Smooth muscle cell of the brain vasculature (primary cell): ENCODE measurements at regions not wholly inside any gene's neighbourhood (a gene's known extent, or its start where the extent isn't known, plus 50 kb on each side); places are given as distances from the start of the nearest gene placed in this dataset.
"Not testable (repeated sequence)": the region's sequence is repeated elsewhere in the genome, so short reads cannot be mapped to it uniquely, and the experiment has no call there.

Experiments
- DNase-seq: peaks from one replicate; pipeline ENCODE4 v3.0.0-alpha.2; 2012; ENCODE audit warnings: low read depth, low spot score

- no peak for DNase-seq
Observed at GRCh38 chr18:22566703-22567420, 149.1 kb upstream of the CTAGE1 start.

DNA sequence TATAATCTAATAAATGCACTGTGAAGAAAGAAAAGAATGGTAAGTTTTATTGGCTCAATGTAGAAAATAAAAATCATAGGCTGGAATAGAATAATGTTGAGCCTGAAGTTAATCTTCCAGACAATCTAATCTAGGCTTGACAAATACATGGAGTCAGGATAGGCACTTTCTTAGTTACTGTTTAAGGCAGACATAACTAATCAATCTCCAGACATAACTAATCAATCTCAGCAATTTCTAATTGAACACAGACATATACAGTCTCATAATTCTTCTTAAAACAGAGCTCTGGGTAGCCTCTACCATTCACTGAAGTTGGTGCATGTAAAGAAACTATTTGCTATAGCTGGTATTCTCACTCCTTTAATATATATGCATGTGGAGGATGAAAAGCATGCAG, 150.1 kb upstream of the CTAGE1 start:
- DNase-seq: no peak

GRCh38 chr18:22570492-22570891, 152.8 kb upstream of the CTAGE1 start:
- no peak for DNase-seq

GRCh38 chr18:22572341-22572740, 154.6 kb upstream of the CTAGE1 start:
- no peak for DNase-seq

DNA sequence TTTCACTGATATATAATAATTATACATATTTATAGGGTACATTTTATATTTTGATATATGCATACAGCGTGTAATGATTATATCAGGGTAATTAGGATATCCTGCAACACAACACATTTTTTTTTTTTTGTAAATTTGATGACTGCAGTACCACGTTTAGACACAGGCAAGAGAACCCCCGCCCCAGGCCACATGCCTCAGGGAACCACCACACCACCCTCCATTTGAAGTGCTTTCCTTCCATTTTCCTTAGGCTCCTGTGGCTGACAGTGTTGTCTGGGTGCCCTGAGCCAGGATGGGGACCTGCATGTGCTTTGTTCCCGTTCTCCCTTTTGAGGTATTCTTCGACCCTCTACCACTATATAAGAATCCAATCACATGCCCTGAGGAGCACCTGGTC, 161.6 kb upstream of the CTAGE1 start:
- DNase-seq: no peak

DNA sequence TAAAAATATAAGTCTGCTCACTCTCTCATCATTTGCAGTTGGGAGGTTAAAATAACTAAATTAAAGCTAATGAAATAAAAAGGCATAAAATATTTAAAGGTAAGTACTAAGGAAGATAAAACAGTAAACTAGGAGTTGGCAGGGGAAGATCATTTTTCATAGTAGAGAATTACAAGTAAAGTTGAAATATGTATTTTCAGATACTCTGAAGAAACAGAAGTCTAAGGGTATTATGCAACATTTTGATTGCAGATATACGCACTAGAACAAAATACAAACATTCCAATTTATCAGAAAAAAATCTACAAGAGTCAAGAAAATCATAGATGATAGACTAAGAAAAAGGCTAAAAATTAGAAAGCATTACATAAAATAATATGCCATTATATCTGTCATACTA, 167.6 kb upstream of the CTAGE1 start:
- no peak for DNase-seq

DNA sequence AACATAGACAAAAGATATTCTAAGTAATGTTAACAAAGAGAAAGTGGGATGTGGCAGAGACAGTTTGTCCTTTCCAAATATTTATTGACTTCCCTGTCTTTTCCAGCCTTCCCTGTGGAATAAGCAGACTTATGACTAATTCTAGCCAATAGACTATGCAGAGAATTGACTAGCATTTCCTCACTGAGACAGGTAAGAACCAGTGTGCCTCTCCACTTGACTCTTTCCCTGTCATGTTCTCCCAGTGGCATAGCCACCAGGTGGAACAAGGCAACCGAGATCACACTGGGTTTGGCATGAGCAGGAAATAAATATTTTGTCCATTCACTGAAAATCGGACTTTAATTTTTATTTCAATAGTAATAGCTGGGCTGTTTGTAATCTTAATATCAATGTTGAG, 168.1 kb upstream of the CTAGE1 start:
- no peak for DNase-seq

GRCh38 chr18:22591222-22591621, 173.5 kb upstream of the CTAGE1 start:
- DNase-seq: peak; percentile 44

GRCh38 chr18:22594155-22594690, 176.5 kb upstream of the CTAGE1 start:
- no peak for DNase-seq

- DNase-seq: no peak
Observed at GRCh38 chr18:22601481-22601880, 183.8 kb upstream of the CTAGE1 start.

DNA sequence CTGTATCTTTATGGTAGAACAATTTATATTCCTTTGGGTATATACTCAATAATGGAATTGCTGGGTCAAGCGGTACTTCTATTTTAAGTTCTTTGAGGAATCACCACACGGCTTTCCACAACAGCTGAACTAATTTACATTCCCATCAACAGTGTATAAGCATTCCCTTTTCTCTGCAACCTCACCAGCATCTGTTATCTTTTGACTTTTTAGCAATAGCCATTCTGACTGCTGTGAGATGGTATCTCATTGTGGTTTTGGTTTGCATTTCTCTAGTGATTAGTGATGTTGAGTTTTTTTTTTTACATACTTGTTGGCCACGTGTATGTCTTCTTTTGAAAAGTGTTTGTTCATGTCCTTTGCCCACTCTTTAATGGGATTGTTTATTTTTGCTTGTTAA, 184.7 kb upstream of the CTAGE1 start:
- DNase-seq: not testable (repeated sequence)

GRCh38 chr18:22603902-22604301, 186.2 kb upstream of the CTAGE1 start:
- DNase-seq: no peak

DNA sequence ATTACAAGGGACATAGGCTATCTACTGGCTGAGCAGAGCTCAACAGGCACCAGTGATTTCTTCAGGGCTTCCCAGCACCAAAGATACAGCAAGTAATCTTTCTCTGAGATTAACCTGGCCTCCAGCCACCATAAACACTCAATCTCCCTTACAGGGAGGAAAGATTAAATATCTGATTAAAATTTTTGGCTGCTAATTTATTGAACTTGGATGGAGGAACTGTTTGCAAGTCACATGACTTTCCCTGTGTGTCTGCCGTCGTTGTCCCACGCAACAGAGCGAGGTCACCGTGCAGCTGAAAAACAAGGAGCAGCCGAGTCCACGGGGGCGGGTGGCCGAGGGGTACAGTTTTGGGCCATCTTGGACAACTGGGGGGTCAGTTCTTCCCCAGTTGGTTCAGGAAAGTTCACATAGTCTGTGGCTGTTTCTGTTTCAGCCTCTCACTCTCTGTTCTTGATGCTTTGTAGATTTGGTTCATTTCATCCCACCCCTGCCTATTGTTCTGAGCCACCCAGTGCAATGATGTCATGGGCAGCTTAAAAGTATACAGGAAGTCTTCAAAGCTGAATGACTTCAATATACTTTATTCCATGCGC, 186.8 kb upstream of the CTAGE1 start:
- no peak for DNase-seq

DNA sequence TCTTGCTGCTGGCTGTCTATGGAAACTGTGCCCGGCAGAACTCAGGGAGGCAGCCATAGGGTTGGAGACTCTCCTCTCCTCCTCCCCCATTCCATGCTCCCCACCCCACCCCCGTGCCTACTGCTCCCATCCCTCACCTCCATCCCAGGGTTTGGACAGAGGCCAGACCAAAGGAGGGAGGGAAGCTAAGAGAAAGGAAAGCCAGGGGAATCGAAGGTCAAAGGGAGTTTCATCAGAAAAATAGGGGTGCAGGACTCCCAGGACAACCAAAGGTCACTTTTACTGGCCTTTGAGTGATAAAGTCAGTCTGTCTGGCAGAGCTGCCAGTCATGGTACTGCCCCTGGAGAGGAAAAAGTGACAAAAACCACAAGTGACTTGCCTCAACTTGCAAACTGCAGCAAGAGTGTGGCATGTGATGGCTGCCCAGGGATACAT, 187.3 kb upstream of the CTAGE1 start:
- no peak for DNase-seq

- DNase-seq: no peak
Observed at GRCh38 chr18:22605736-22606135, 188.0 kb upstream of the CTAGE1 start.

GRCh38 chr18:22606563-22607283, 189.0 kb upstream of the CTAGE1 start:
- DNase-seq: no peak

DNA sequence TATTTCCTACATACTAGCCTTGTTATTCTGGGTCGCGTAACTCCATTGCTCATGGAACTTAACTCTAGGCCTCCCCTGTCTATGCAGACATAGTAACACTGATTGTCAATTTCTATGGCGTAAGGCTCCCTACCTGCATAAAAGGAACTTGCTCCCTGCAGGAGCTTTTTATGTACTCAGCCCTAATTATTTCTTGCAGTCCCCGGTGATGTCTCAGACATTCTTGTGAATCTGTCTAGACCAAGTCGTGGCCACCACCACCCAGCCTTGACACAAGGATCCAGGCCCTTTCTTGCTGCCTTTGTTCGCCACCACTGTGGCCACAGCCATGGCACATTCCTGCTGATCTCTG, 189.5 kb upstream of the CTAGE1 start:
- no peak for DNase-seq

DNA sequence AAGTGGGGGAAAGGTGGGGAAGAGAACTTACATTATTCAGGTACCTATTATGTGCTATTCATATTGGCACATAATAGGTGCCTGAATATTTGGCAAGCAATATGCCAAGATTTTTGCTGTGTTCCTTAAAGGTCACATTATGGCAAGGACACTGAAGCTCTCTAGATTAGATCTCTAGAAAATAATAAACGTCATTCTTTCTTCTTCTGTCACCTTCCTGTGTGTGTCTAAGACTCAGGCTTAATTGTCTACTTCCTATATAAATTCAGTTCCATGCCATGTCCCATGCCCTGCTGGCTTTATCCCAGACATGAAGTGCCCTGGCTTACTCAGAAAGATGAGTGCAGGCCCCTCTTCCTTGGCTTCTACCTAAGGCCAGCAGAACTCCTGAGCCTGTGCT, 191.1 kb upstream of the CTAGE1 start:
- DNase-seq: no peak

DNA sequence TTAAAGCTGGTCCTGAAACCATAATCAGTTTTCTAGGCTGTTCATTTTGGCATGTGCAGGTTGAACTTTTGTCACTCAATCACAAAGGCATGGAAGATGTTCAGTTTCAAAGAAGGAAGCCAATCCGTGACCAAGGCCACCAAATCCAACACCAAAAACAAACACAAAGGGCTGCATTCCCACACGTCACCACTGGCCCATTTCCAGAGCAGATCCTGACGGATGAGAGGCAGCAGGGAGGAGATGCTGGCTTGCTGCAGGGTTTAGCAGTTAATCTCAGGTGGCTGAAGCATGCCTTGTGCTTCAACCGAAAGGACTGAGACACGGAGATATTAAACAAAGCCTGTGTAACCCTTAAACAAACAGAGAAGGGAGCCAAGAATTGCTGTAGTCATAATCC, 191.9 kb upstream of the CTAGE1 start:
- no peak for DNase-seq

DNA sequence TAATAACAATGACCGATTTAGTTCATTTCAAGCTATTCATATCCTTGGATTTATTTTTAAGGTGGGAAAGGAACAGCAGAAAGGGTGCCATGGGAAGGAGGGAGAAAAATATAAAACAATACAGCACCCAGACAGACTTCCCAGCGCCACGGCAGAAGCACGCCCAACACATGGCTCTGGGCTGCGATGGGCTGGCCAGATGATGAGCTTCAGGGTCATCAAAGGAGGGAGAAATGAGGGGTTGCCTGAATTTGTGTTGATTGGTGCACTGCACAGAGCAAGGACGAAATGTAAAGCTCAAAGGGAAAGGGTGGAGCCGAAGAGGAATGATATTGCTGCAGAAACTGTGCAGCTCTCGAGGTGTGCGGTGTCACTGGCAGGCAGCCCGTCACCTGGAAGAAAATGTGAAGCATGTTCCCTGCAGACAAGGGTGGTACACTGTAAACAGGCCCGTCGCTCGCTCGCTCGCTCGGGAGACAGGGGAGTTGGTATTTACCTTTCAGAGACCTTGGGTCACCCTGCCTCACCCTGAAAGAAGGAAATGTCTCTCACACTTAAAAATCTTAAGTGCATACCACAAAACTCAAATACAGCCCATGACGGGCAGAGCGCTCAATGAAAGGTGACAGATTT, 195.5 kb upstream of the CTAGE1 start:
- DNase-seq: no peak

- no peak for DNase-seq
Observed at GRCh38 chr18:22613788-22614187, 196.1 kb upstream of the CTAGE1 start.

GRCh38 chr18:22623513-22623912, 205.8 kb upstream of the CTAGE1 start:
- no peak for DNase-seq
